ENCODE measurements at regions not wholly inside any gene's neighbourhood (a gene's known extent, or its start where the extent isn't known, plus 50 kb on each side); places are given as distances from the start of the nearest gene placed in this dataset.

- no peak overlapping the region for H3K27ac ChIP-seq (ENCODE audit: low read length)
- CTCF ChIA-PET, result no interaction called here
These were observed 50.2 kb upstream of the FHL2 start for GRCh38 chr2:105449076-105449475.

More at GRCh38 chr2:105449076-105449475, 50.2 kb upstream of the FHL2 start:
- H3K4me1 ChIP-seq (ENCODE audit: insufficient read depth, low read length), result peaks cover 42% of the 10 kb centered on the region
- no peak overlapping the region for H3K4me2 ChIP-seq (ENCODE audit: low read length)
- no peaks in the 10 kb centered on the region for H3K9me3 ChIP-seq (ENCODE audit: low read length)
- BruUV-seq (replicated peaks), result no TSS peak
- H3K9me2 ChIP-seq (replicated peaks; ENCODE audit: low read length), result no peaks in the 10 kb centered on the region
- H3K36me3 ChIP-seq (ENCODE audit: low read depth, low read length), result no peaks in the 10 kb centered on the region
- no peak overlapping the region for H3K4me3 ChIP-seq (ENCODE audit: low read length)
- DNase-seq, result peak; percentile 6
- TF ChIP-seq EZH2phosphoT487 (IDR thresholded peaks at IDR 0.05; ENCODE audit: borderline replicate concordance, low read length), result no peak
- TF ChIP-seq EZH2 (IDR thresholded peaks at IDR 0.05; ENCODE audit: low read length, unreplicated experiment), result no peak
- TF ChIP-seq, protein P1, sequence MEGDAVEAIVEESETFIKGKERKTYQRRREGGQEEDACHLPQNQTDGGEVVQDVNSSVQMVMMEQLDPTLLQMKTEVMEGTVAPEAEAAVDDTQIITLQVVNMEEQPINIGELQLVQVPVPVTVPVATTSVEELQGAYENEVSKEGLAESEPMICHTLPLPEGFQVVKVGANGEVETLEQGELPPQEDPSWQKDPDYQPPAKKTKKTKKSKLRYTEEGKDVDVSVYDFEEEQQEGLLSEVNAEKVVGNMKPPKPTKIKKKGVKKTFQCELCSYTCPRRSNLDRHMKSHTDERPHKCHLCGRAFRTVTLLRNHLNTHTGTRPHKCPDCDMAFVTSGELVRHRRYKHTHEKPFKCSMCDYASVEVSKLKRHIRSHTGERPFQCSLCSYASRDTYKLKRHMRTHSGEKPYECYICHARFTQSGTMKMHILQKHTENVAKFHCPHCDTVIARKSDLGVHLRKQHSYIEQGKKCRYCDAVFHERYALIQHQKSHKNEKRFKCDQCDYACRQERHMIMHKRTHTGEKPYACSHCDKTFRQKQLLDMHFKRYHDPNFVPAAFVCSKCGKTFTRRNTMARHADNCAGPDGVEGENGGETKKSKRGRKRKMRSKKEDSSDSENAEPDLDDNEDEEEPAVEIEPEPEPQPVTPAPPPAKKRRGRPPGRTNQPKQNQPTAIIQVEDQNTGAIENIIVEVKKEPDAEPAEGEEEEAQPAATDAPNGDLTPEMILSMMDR (conservative IDR thresholded peaks at IDR 0.05; ENCODE audit: low read depth, low read length), result no peak
- H3F3A ChIP-seq (ENCODE audit: low read length, unreplicated experiment), result no peaks in the 10 kb centered on the region
- ATAC-seq, result peak; percentile 29
- no peaks in the 10 kb centered on the region for H3K79me2 ChIP-seq (ENCODE audit: low read length)
- no peaks in the 10 kb centered on the region for H4K20me1 ChIP-seq (ENCODE audit: low read length)
- no peaks in the 10 kb centered on the region for H3K27me3 ChIP-seq (ENCODE audit: low read length)
- H3K9ac ChIP-seq (ENCODE audit: low read length), result no peak overlapping the region
- intact Hi-C loops (cut with micrococcal nuclease), result no loop called here
- H2AFZ ChIP-seq (ENCODE audit: low read length), result no peak overlapping the region
- POLR2A ChIA-PET (ENCODE audit: unreplicated experiment), result no interaction called here

Data from PC-3 (cell line).